ENCODE measurements at regions not wholly inside any gene's neighbourhood (a gene's known extent, or its start where the extent isn't known, plus 50 kb on each side); places are given as distances from the start of the nearest gene placed in this dataset.
"Not testable (repeated sequence)": the region's sequence is repeated elsewhere in the genome, so short reads cannot be mapped to it uniquely, and the experiment has no call there.

GRCh38 chr13:22931576-22931975, 249.2 kb upstream of the SGCG start:
- DNase-seq: no peak
- H3K27me3 Mint-ChIP-seq: peaks cover 12% of the 10 kb centered on the region
- ATAC-seq: no peak
- no peaks in the 10 kb centered on the region for H3K4me1 Mint-ChIP-seq
- no peak overlapping the region for H3K27ac Mint-ChIP-seq
- H3K4me3 Mint-ChIP-seq: no peak overlapping the region
- H3K36me3 Mint-ChIP-seq (ENCODE audit: low read depth): no peaks in the 10 kb centered on the region
- H3K9me3 Mint-ChIP-seq: no peaks in the 10 kb centered on the region

DNA sequence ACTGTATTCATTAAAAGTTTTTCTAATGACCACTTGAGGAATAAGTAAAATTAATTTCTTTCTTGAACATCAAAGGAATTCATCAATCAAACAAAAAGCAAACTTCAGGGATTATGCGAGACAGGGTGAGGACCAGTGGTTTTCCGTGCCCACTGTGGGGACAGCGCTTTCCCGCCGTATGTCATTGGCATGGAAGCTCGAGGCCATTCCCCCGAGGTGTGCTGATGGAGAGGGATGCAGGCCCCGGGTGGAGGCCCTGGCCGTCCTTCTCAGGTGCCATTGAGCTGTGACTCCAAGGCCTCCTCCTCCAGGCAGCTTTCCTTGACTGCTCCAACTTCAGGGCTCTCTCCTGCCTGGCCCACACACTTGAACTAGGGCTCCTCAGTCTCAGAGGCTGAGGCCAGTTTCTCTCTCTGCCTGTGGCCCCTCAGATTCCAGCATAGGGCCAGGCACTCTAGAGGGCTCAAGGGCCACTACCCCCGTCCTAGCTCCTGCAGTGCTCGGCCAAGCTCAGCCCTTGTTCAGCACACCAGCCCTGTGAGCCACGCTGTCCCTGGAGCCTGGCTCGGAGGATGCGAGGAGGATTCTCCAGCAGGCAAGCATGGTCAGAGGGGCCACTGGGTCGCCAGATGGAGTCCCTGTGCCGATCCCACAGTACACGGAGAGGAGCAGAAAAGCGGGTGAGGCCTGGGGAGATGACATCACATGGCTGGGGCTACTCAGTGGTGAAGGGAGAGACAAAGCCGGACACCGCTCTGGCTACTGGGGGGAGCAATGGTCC, 248.0 kb upstream of the SGCG start:
- not testable (repeated sequence) for H3K4me1 Mint-ChIP-seq; H3K36me3 Mint-ChIP-seq (ENCODE audit: low read depth); DNase-seq; H3K27ac Mint-ChIP-seq; H3K4me3 Mint-ChIP-seq; H3K27me3 Mint-ChIP-seq; H3K9me3 Mint-ChIP-seq; ATAC-seq

- DNase-seq (no peak), ATAC-seq (no peak)
- H3K4me3 Mint-ChIP-seq: no peak overlapping the region
- no peaks in the 10 kb centered on the region for H3K4me1 Mint-ChIP-seq
- H3K27ac Mint-ChIP-seq: no peak overlapping the region
- no peaks in the 10 kb centered on the region for H3K9me3 Mint-ChIP-seq
- H3K36me3 Mint-ChIP-seq (ENCODE audit: low read depth): no peaks in the 10 kb centered on the region
- no peaks in the 10 kb centered on the region for H3K27me3 Mint-ChIP-seq
Observed at GRCh38 chr13:22933571-22934181, 247.1 kb upstream of the SGCG start.

GRCh38 chr13:22934744-22935523, 245.8 kb upstream of the SGCG start:
- H3K4me3 Mint-ChIP-seq: no peak overlapping the region
- ATAC-seq (no peak), DNase-seq (no peak)
- no peaks in the 10 kb centered on the region for H3K4me1 Mint-ChIP-seq
- H3K27ac Mint-ChIP-seq: no peak overlapping the region
- no peaks in the 10 kb centered on the region for H3K36me3 Mint-ChIP-seq (ENCODE audit: low read depth)
- H3K9me3 Mint-ChIP-seq: no peaks in the 10 kb centered on the region
- no peaks in the 10 kb centered on the region for H3K27me3 Mint-ChIP-seq

DNA sequence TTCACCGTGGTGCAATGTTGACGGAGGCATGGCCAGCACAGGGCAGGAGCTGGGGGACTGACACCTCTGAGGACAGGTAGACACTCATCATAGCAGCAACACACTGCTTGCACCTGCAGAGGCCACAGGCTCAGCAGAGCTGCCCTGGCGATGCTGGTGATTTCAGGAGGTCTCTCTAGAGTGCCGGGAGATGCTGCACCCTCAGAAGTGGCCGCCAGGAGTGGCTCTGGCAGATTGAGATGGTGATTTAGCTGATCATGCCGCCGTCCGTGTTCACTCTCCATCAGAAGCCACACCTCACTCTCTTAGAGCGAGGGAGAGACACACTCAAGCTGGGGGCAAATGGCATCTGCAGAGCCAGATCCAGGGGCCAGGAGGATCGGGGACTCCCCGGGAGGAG, 244.6 kb upstream of the SGCG start:
- no peak for ATAC-seq
- H3K9me3 Mint-ChIP-seq: no peaks in the 10 kb centered on the region
- no peaks in the 10 kb centered on the region for H3K36me3 Mint-ChIP-seq (ENCODE audit: low read depth)

DNA sequence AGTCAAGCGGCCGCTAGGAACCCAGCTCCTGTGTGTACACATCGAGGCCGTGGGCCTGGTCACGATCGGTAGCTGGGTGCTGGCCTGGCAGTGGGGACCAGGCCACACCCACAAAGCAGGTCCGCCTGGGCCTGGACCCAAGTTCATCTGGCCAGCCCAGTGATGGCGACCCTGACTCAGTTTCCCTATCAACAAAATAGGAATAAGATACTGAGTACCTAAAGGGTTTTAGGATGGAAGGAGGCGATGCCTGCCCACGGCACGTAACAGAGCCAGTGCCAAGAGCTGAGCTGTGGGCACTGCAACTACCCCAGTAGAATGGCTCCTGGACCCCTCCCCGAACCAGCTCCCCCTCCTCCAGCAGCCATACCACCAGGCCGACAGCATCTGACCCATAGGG, 243.5 kb upstream of the SGCG start:
- DNase-seq: no peak
- H3K9me3 Mint-ChIP-seq: no peaks in the 10 kb centered on the region
- H3K36me3 Mint-ChIP-seq (ENCODE audit: low read depth): no peaks in the 10 kb centered on the region
- H3K27me3 Mint-ChIP-seq: no peaks in the 10 kb centered on the region
- H3K27ac Mint-ChIP-seq: no peak overlapping the region
- no peak overlapping the region for H3K4me3 Mint-ChIP-seq
- H3K4me1 Mint-ChIP-seq: no peaks in the 10 kb centered on the region
- ATAC-seq: no peak

More for the DNA sequence above, 244.6 kb upstream of the SGCG start:
- H3K27me3 Mint-ChIP-seq: no peaks in the 10 kb centered on the region
- no peak overlapping the region for H3K27ac Mint-ChIP-seq
- no peak for DNase-seq
- no peaks in the 10 kb centered on the region for H3K4me1 Mint-ChIP-seq
- no peak overlapping the region for H3K4me3 Mint-ChIP-seq

GRCh38 chr13:22937953-22938352, 242.8 kb upstream of the SGCG start:
- no peaks in the 10 kb centered on the region for H3K36me3 Mint-ChIP-seq (ENCODE audit: low read depth)
- H3K4me3 Mint-ChIP-seq: no peak overlapping the region
- DNase-seq: no peak
- ATAC-seq: no peak
- H3K4me1 Mint-ChIP-seq: no peaks in the 10 kb centered on the region
- H3K27ac Mint-ChIP-seq: no peak overlapping the region
- no peaks in the 10 kb centered on the region for H3K27me3 Mint-ChIP-seq
- H3K9me3 Mint-ChIP-seq: no peaks in the 10 kb centered on the region

DNA sequence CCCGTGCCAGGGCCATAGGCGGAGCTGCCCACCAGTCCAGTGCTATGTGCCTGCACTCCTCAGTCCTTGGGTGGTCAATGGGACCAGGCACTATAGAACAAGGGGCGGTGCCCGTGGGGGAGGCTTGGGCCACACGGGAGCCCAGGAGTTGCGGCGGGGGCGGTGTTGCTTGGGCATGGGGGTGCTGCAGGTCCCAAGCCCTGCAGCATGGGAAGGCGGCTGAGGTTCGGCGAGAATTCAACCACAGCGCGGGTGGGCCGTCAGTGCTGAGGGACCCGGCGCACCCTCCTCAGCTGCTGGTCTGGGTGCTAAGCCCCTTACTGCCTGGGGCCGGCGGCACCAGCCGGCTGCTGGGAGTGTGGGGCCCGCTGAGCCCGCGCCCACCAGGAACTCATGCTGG, 242.2 kb upstream of the SGCG start:
- Mint-ChIP-seq H3K4me3 (no peak overlapping the region), H3K27ac (no peak overlapping the region), H3K36me3 (ENCODE audit: low read depth) (no peaks in the 10 kb centered on the region), H3K4me1 (no peaks in the 10 kb centered on the region), H3K9me3 (no peaks in the 10 kb centered on the region), H3K27me3 (no peaks in the 10 kb centered on the region)
- DNase-seq: no peak
- no peak for ATAC-seq

DNA sequence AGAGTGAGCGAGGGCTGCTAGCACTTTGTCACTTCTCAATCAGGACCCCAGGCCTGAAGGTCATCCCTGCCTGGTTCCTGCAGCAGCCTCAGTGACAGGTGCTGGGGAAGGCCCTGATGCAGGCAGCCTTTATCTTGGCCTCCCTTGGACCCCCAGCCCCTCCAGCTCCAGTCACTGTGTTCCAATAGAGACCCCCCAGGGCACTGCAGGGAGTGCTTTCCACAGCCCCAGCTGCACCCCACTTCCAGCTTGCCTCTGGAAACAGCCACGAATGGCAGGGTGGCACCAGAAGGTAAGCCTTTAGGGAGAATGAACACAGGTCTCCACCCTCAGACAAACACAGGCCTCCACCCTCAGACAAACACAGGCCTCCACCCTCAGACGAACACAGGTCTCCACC, 241.6 kb upstream of the SGCG start:
- ATAC-seq: no peak
- H3K4me3 Mint-ChIP-seq: no peak overlapping the region
- no peak for DNase-seq
- no peaks in the 10 kb centered on the region for H3K27me3 Mint-ChIP-seq
- H3K4me1 Mint-ChIP-seq: no peaks in the 10 kb centered on the region
- no peak overlapping the region for H3K27ac Mint-ChIP-seq
- H3K9me3 Mint-ChIP-seq: no peaks in the 10 kb centered on the region
- H3K36me3 Mint-ChIP-seq (ENCODE audit: low read depth): no peaks in the 10 kb centered on the region

GRCh38 chr13:22940090-22940710, 240.6 kb upstream of the SGCG start:
- Mint-ChIP-seq H3K9me3 (no peaks in the 10 kb centered on the region), H3K27me3 (peaks cover 2% of the 10 kb centered on the region), H3K27ac (no peak overlapping the region), H3K4me3 (no peak overlapping the region), H3K36me3 (ENCODE audit: low read depth) (no peaks in the 10 kb centered on the region), H3K4me1 (no peaks in the 10 kb centered on the region)
- ATAC-seq (no peak), DNase-seq (no peak)

DNA sequence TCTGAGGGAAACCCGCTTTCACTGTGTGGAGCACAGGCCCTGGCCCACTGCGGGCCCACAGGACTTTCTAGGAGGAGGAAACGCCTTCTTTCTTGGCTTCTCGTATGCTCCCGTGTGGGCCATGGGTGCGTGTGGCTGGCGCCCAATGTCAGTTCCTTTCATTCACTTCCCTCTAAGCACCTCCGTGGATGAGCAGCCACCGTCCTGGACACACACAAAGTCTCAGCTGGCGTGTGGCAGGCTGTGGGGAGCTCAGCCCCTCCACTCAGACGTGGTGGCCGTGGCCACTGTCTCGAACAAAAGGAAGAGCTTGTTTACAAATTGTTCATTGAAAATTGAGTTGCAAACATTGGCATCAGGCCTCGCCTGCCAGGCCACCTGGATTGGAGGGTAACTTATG, 240.0 kb upstream of the SGCG start:
- ATAC-seq: no peak

GRCh38 chr13:22941495-22941894, 239.3 kb upstream of the SGCG start:
- ATAC-seq; H3K36me3 Mint-ChIP-seq (ENCODE audit: low read depth); H3K27ac Mint-ChIP-seq; H3K27me3 Mint-ChIP-seq; H3K9me3 Mint-ChIP-seq; H3K4me3 Mint-ChIP-seq; DNase-seq; H3K4me1 Mint-ChIP-seq: not testable (repeated sequence)

More for the DNA sequence above, 240.0 kb upstream of the SGCG start:
- Mint-ChIP-seq H3K27ac (no peak overlapping the region), H3K36me3 (ENCODE audit: low read depth) (no peaks in the 10 kb centered on the region), H3K27me3 (peaks cover 2% of the 10 kb centered on the region), H3K4me3 (no peak overlapping the region), H3K4me1 (no peaks in the 10 kb centered on the region), H3K9me3 (no peaks in the 10 kb centered on the region)
- DNase-seq: no peak

GRCh38 chr13:22942831-22943230, 237.9 kb upstream of the SGCG start:
- H3K4me3 Mint-ChIP-seq; DNase-seq; H3K4me1 Mint-ChIP-seq; H3K36me3 Mint-ChIP-seq (ENCODE audit: low read depth); H3K9me3 Mint-ChIP-seq; H3K27ac Mint-ChIP-seq; H3K27me3 Mint-ChIP-seq; ATAC-seq: not testable (repeated sequence)

DNA sequence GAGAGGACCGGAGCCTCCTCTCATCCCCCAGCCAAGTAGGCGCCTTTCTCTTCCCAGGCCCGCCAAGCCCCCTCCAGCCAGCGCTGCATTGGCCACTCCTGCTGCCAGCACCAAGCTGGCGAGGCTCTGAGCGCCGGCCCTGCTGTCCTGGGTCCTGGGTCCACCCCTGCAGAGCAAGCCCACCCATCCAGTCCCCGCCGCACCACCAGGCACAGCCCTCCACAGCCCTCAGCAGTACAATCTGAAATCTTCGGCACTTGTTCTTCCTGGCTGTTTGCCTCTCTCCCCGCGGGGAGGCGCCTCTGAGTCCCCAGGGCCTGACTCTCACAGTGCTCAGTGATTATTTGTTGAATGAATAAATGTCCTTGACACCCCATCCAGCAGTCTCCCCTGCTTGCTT, 236.4 kb upstream of the SGCG start:
- Mint-ChIP-seq H3K27ac (no peak overlapping the region), H3K27me3 (peaks cover 2% of the 10 kb centered on the region), H3K9me3 (no peaks in the 10 kb centered on the region), H3K4me1 (no peaks in the 10 kb centered on the region), H3K36me3 (ENCODE audit: low read depth) (no peaks in the 10 kb centered on the region), H3K4me3 (no peak overlapping the region)
- ATAC-seq (no peak), DNase-seq (no peak)

Data from activated naive CD8-positive, alpha-beta T cell treated with anti-CD3 and anti-CD28 coated beads, Interleukin-2, amount 50 U/mL, for 24 hours (primary cell).